IPS-NIHi11 (cell line): ENCODE measurements at regions not wholly inside any gene's neighbourhood (a gene's known extent, or its start where the extent isn't known, plus 50 kb on each side); places are given as distances from the start of the nearest gene placed in this dataset.
"Not testable (repeated sequence)": the region's sequence is repeated elsewhere in the genome, so short reads cannot be mapped to it uniquely, and the experiment has no call there.

Experiments
- DNase-seq: peaks from one replicate; pipeline ENCODE4 v3.0.0; 2012; ENCODE audit warnings: mixed read lengths, low spot score

DNA sequence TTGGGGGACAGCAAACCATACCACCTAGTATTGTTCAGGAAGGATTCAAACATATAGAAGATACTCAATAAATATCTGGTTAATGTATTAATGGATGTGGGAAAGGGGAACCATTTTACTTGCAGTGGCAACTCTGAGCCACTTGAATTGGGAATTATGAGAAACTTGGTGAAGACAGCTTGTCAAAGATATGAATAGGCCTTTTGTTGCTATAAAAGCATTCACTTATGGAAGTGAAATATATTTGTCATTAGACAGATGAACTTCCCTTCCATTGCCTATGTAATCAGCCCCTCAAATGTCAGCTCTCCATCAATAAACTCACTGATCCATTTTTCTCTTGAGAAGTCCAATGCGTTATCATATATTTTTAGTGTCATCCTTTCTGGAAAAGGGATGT, 56.1 kb downstream of the GPR85 start:
- DNase-seq: no peak

GRCh38 chr7:113026941-113027340, 59.7 kb downstream of the GPR85 start:
- DNase-seq: no peak

- not testable (repeated sequence) for DNase-seq
Measured at GRCh38 chr7:113017144-113017857, 69.3 kb downstream of the GPR85 start.

DNA sequence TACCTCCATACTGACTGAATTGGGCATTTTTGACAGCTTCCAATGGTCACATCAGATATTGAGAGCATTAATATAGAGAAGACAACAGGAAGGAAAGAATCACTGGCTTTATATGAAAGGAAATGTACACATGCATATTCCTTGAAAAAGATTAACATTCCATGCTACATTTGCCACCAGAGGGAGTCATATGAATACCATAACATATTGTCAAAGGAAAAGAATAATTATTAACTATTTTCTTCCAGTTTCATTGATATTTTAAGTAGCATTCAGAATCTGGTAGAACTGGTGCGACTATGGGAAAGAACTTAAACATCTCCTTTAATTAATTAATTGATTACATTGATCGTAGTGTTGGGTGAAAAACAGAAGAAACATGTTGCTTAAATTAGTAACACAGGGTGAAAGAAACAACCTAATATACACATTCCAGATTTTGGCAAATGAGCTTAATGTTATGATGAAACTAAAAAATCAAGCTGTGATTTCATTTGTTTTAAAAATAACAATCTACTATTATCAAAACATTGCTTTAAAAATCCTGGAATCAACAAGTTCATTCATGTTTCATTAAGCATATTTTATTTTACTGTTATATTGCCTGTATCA, 71.5 kb downstream of the GPR85 start:
- DNase-seq: no peak

DNA sequence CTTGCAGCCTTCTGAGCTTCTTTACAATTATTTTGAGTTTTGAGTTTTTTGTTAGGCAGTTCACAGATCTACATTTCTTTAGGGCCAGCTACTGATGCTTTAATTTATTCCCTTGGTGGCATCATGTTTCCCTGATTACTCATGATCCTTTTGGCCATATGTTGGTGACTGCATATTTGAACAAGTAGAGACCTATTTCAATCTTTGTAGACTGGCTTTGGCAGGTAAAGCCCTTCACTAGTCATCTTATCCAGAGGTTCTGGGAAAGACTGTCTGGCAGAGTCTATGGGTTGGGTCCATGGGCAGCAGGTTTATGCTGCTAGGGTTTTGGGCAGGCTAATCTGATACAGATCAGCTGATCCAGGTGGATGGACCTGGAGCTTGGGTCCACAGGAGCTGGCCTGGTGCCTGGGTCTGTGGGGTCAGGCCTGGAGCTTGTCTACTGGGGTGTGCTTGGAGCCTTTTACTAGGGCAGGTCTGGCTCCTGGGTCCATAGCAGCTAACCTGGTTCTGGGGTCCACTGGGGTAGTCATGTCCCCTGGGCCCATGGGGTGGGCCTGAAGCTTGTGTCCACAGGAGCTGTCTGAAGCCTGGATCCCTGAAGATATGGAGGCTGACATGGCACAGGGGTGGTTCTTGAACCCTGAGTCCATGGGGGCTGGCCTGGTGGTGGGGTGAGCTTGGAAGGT, 72.7 kb downstream of the GPR85 start:
- DNase-seq: no peak

DNA sequence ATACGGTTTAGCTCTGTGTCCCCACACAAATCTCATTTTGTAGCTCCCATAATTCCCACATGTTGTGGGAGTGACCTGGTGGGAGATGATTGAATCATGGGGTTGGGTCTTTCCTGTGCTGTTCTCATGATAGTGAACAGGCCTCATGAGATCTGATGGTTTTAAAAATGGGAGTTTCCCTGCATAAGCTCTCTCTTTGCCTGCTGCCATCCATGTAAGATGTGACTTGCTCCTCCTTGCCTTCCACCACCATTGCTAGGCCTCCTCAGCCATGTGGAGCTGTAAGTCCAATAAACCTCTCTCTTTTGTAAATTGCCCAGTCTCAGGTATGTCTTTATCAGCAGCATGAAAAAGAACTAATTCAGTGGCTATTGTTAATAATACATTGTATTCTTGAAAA, 73.8 kb downstream of the GPR85 start:
- DNase-seq: not testable (repeated sequence)

DNA sequence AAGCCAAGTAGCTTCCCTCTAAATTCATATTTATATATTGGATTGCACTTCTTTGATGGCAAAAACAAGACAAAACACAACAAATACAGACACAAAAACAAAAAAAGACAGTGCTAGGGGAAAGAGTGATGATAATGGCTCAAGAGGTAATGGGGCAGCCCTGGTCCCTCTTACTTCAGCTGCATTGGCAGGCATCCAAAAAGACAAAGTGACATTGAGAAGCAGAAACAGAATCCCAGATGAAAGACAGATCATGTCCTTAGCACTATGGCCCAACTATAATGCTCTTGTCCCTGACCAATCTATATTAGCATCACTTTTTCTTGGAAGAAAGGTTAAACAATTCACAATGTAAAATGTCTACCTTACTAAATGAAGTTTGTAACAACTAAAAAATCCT, 76.2 kb downstream of the GPR85 start:
- no peak for DNase-seq

GRCh38 chr7:113008755-113009154, 77.9 kb downstream of the GPR85 start:
- no peak for DNase-seq

DNA sequence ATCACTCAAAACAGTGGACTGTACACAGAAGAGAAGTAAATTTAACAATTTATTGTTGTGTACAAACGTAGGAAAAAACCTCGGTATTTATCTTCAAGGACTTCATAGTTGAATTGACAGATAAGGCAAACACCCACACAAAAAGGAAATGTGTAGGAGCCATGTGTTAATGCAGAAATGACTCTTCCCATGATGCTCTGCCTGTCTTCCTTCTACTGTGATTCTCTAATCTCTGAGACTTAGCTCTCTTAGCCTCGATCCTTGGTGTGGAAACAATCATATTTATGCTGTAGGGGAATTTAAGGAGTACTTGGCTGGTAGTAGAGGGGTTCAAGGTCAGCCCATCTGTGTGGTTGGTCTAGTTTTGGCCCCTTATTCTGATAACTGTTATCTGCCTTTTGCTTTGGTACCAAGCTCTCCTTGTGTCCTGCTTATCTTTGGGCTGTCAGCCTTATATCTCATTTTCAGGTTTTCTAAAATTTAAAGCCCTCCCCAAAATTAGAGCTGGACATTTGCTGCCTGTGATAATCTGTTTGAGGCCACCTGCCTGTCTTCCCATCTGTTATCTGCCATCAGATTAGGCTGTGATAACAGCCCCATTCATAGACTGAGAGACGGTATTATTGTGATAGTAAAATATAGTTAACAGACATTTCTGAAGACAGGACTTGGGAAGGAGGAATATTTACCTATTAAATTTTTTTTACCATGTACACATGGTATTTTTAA, 81.7 kb downstream of the GPR85 start:
- DNase-seq: no peak

DNA sequence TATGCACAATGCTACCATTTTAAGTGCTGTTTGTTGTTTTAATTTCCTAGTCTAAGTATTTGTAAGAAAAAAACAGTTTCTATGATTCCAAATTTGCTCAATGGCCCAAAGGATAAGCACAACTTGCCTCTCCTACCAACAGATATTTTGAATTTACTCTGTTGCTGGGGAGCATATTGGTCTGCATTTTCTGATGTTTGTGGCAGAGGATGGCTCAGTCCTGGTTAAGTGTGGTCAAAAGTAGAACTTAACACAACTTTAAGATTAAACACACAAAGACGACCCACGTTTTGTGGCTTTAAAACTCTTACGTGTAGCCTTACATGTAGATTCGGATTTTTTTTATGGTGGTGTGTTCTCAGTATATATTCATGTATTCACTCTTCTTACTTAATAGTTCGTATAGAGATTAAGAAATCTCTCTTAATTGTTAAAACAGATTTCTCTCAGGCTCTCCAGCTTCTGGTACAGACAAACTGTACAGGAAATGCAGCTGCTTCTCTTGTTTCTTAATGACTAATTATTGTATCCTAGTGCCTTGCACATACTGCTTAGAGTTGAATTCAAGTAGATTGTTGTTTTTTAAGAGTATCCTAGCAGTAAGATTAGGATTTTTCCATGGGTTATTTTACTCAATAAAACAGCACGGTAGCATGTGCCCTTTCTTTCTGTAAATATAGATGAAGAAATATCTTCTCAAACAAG, 86.2 kb downstream of the GPR85 start:
- DNase-seq: no peak

GRCh38 chr7:112997831-112998230, 88.8 kb downstream of the GPR85 start:
- no peak for DNase-seq

GRCh38 chr7:112996331-112996871, 90.2 kb downstream of the GPR85 start:
- DNase-seq: no peak

- no peak for DNase-seq
Measured at GRCh38 chr7:112995059-112995824, 91.4 kb downstream of the GPR85 start.

DNA sequence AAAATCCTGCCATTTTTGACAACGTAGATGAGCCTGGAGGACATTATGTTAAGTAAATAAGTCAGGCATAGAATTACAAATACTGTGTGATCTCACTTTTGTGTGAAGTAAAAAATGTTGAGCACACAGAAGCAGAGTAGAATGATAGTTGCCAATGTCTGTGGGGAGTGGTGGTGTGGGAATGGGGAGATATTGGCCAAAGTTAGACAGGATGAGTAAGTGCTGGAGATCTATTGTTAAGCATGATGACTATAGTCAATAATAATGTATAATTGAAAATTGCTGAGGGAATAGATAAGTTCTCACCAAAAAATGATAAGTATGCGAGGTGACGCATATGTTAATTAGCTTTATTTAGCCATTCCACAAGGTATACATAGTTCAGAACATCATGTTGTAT, 92.0 kb downstream of the GPR85 start:
- no peak for DNase-seq

DNA sequence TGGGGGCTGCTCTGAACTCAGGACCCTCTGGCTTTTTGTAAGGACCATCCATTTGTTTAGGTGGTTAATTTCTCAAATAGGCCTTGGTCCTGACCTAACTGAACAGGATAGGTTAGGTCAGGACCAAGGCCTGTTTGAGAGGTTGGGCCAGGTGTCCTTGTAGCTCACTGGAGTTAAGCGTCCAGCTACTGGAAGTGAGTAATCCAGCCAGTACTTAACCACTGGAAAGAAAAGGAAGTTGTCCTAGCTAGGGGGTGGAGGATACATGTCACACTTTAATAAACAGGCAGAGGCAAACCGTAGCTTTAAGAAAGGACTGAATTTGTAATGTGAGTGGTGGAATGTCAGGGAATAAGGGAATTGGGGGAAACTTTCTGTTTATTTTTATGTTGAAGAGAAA, 96.0 kb downstream of the GPR85 start:
- DNase-seq: no peak

DNA sequence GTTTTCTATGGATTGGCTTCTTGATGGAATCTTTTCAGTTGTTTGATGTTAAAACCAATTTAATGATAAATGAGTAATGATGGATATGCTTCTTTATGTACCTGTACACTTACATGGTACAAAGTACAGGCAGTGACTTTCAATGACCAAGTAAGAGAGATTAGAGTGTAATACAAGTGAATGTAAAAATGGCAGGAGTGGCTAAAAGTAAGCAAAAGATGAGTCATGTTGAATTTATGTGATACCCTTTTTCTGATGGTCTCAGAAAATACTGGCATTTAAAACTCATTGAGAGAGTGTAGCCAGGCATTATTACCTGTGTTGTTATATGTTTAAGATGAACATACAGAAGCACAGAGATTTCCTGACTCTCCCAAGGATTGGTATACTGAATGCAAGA, 97.1 kb downstream of the GPR85 start:
- no peak for DNase-seq

- no peak for DNase-seq
Measured at GRCh38 chr7:112987171-112987570, 99.5 kb downstream of the GPR85 start.

DNA sequence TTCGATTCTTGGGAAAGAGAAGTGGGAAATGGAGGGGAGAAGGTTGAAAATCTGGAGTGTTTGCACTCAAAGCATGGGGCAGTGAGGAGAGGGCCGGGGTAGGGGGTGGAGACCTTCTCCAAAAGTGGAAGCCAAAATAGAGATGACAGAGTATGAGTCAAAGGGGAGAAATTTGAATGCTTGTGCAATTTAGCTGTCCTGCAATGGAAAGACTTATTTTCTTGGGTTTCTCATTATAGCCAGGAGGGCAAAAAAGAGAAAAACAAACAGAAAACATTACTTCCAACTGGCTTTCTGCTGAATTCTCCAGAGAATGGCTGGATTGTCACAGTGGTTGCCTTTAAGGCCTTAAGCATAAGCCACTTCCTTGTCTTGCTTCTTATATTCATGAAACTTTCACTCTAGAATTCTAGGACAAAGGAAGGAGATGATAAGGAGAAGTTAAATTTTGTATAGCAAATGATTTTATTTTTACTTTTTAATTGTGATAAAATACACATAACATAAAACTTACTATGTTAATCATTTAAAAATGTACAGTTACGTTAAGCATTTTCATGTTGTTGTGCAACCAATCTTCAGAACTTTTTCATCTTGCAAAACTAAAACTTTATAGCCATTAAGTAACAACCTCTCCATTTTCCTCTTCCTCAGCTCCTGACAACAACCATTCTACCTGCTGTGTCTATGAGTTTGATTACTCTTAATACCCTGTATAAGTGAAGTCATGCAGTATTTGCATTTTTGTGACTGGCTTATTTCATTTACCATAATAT, 100.2 kb downstream of the GPR85 start:
- DNase-seq: no peak

DNA sequence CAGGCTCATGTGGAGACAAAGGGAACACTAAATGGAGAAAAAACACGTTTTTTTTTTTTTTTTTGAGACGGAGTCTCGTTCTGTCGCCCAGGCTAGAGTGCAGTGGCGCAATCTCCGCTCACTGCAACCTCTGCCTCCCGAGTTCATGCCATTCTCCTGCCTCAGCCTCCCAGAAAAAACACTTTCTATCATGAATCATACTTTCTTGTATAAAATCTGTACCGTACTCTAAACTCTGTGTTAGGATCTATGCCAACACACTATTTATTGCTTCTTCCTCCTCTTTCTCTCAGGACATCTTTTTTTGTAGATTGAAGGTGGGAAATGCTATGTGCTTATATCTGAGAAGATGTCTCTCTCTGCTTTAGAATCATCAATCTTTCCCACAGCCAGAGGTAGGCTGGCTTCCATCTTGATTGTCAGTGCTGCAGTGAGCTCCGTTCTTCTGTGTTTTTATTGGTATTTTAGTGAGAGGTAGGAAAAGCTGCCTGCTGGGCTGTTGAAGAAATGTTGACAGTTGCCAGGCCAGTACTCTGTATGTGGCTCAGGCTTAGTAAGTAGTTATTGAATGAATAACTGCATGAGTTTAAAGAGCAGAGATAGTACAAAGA, 101.1 kb downstream of the GPR85 start:
- DNase-seq: no peak
